PC-3 (cell line): ENCODE measurements at regions not wholly inside any gene's neighbourhood (a gene's known extent, or its start where the extent isn't known, plus 50 kb on each side); places are given as distances from the start of the nearest gene placed in this dataset.
A peak's percentile ranks its signal among the peaks of the same experiment; 100 is the strongest.

Source experiments
- ATAC-seq: fragments of 200-7000 bp; cut with Tn5 transposase; 2 replicates; pipeline ENCODE4 v1.9.1; 2020; ENCODE audit warnings: mild to moderate bottlenecking, moderate library complexity
- BruUV-seq: library from RNA; stranded (reverse); fragments of 400-500 nt; replicated peaks from 2 replicates; lab custom pipeline; 2021; lab: Mats Ljungman, UMichigan
- CTCF ChIA-PET: fragments of 300-600 bp; sonication (Branson Sonifier 250); formaldehyde crosslinking; loops from one replicate; lab custom pipeline; 2022; ENCODE audit warnings: antibody characterized with exemption; lab: Charles Lee
- POLR2A ChIA-PET: fragments of 300-600 bp; sonication (Branson Sonifier 250); formaldehyde crosslinking; loops from one replicate; lab custom pipeline; 2022; ENCODE audit warnings: antibody characterized with exemption; ENCODE audit not compliant: unreplicated experiment; lab: Charles Lee
- DNase-seq: peaks from one replicate; pipeline ENCODE4 v3.0.0-alpha.2; 2015
- H2AFZ ChIP-seq: fragments of 300-600 bp; sonication (generic); 2 replicates; pipeline ENCODE4 v1.6.0; 2016; ENCODE audit warnings: antibody characterized with exemption, low read length
- H3F3A ChIP-seq: fragments of 300-600 bp; sonication (generic); one replicate; pipeline ENCODE4 v1.6.0; 2017; ENCODE audit warnings: antibody characterized with exemption, low read length, control low read depth, mild to moderate bottlenecking; ENCODE audit not compliant: unreplicated experiment
- H3K27ac ChIP-seq: fragments of 300-600 bp; sonication (generic); 2 replicates; pipeline ENCODE4 v1.5.1; 2016; ENCODE audit warnings: mild to moderate bottlenecking, low read length
- H3K27me3 ChIP-seq: fragments of 300-600 bp; sonication (generic); 2 replicates; pipeline ENCODE4 v1.6.1; 2016; ENCODE audit warnings: low read length, mixed read lengths
- H3K36me3 ChIP-seq: fragments of 300-600 bp; sonication (generic); 2 replicates; pipeline ENCODE4 v1.6.1; 2016; ENCODE audit warnings: low read depth, mixed run types, low read length, mixed read lengths
- H3K4me1 ChIP-seq: fragments of 300-600 bp; sonication (generic); 2 replicates; pipeline ENCODE4 v1.5.1; 2016; ENCODE audit warnings: low read length; ENCODE audit not compliant: insufficient read depth
- H3K4me2 ChIP-seq: fragments of 300-600 bp; sonication (generic); 2 replicates; pipeline ENCODE4 v1.6.0; 2016; ENCODE audit warnings: low read length
- H3K4me3 ChIP-seq: fragments of 300-600 bp; sonication (generic); 2 replicates; pipeline ENCODE4 v1.5.1; 2016; ENCODE audit warnings: mild to moderate bottlenecking, low read length, mixed read lengths
- H3K79me2 ChIP-seq: fragments of 300-600 bp; sonication (generic); 2 replicates; pipeline ENCODE4 v1.6.1; 2017; ENCODE audit warnings: low read length, mixed read lengths
- H3K9ac ChIP-seq: fragments of 300-600 bp; sonication (generic); 2 replicates; pipeline ENCODE4 v1.6.0; 2016; ENCODE audit warnings: mild to moderate bottlenecking, low read length
- H3K9me2 ChIP-seq: fragments of 300-600 bp; sonication (generic); replicated peaks from 2 replicates; pipeline ENCODE4 v1.6.1; 2016; ENCODE audit warnings: mixed run types, low read length, mixed read lengths
- H3K9me3 ChIP-seq: fragments of 300-600 bp; sonication (generic); 2 replicates; pipeline ENCODE4 v1.6.1; 2016; ENCODE audit warnings: low read length, mixed read lengths
- H4K20me1 ChIP-seq: fragments of 300-600 bp; sonication (generic); 2 replicates; pipeline ENCODE4 v1.6.1; 2016; ENCODE audit warnings: low read length, mixed read lengths
- EZH2 ChIP-seq: fragments of 300-600 bp; sonication (generic); IDR thresholded peaks from one replicate; pipeline ENCODE4 v1.6.1; 2017; ENCODE audit warnings: antibody characterized with exemption, mild to moderate bottlenecking, low read length; ENCODE audit not compliant: unreplicated experiment
- EZH2phosphoT487 ChIP-seq: fragments of 300-600 bp; sonication (generic); IDR thresholded peaks from 2 replicates; pipeline ENCODE4 v1.6.1; 2018; ENCODE audit warnings: mild to moderate bottlenecking, antibody characterized with exemption, low read length, borderline replicate concordance
- intact Hi-C: fragments of 100-400 bp; cut with micrococcal nuclease; formaldehyde crosslinking; loops from 2 replicates; pipeline ENCODE4 v1.9.0; 2023
- TF ChIP-seq, protein P1 (sequence below): fragments of 300-600 bp; sonication (generic); conservative IDR thresholded peaks from 2 replicates; pipeline ENCODE4 v1.5.1; 2017; ENCODE audit warnings: antibody characterized with exemption, low read depth, mild to moderate bottlenecking, low read length

DNA sequence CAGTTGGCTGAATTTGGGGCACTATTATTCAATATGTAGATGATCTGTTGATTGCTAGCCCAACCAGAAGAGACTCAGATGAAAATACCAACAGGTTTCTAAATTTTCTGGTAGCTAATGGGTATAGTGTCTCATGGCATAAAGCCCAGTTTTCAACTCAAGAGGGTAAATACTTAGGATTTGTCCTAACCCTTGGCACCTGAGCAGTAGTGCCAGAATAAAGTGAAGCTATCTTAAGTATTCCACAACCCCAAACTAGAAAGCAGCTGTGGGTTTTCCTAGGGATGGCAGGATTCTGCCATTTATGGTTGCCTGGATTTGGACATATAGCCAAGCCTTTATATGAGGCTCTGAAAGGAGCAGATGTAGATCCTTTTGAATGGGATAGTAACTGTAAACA lies 119.0 kb downstream of the AGTR2 start:
- Histone ChIP-seq H3F3A (peaks cover 3% of the 10 kb centered on the region), H3K79me2 (no peaks in the 10 kb centered on the region), H3K4me2 (no peak overlapping the region), H3K36me3 (no peaks in the 10 kb centered on the region), H3K4me3 (no peak overlapping the region), H3K9me2 (no peaks in the 10 kb centered on the region), H3K9me3 (no peaks in the 10 kb centered on the region), H2AFZ (no peak overlapping the region), H3K27ac (no peak overlapping the region), H3K9ac (no peak overlapping the region), H4K20me1 (no peaks in the 10 kb centered on the region), H3K4me1 (peaks cover 23% of the 10 kb centered on the region; the same call in 1 of the 2 replicates), H3K27me3 (no peaks in the 10 kb centered on the region)
- ATAC-seq (no peak), DNase-seq (no peak)
- TF ChIP-seq EZH2 (no peak), EZH2phosphoT487 (no peak)
- TF ChIP-seq, protein P1, sequence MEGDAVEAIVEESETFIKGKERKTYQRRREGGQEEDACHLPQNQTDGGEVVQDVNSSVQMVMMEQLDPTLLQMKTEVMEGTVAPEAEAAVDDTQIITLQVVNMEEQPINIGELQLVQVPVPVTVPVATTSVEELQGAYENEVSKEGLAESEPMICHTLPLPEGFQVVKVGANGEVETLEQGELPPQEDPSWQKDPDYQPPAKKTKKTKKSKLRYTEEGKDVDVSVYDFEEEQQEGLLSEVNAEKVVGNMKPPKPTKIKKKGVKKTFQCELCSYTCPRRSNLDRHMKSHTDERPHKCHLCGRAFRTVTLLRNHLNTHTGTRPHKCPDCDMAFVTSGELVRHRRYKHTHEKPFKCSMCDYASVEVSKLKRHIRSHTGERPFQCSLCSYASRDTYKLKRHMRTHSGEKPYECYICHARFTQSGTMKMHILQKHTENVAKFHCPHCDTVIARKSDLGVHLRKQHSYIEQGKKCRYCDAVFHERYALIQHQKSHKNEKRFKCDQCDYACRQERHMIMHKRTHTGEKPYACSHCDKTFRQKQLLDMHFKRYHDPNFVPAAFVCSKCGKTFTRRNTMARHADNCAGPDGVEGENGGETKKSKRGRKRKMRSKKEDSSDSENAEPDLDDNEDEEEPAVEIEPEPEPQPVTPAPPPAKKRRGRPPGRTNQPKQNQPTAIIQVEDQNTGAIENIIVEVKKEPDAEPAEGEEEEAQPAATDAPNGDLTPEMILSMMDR = no peak
- ChIA-PET CTCF (no interaction called here), POLR2A (no interaction called here)
- BruUV-seq = no TSS peak
- intact Hi-C loops = no loop called here

DNA sequence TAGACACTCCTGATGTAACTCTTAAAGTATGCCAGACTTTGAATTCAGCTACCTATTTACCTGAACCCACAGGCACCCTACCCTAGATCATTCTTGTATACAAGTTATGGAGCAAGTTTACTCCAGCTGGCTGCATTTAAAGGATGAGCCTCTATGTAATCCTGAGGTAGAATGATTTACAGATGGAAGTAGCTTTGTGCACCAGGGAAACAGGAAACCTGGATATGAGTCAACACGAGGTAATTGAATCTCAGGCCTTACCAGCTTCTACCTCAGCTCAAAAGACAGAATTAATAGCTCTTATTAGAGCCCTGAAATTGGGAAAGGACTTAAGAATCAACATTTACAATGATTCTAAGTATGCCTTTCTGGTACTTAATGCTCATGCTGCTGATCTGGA lies 119.8 kb downstream of the AGTR2 start:
- no peak overlapping the region for H2AFZ ChIP-seq
- H4K20me1 ChIP-seq = no peaks in the 10 kb centered on the region
- peaks cover 15% of the 10 kb centered on the region; the same call in 1 of the 2 replicates for H3K4me1 ChIP-seq
- DNase-seq = peak; percentile 55
- POLR2A ChIA-PET = no interaction called here
- no peaks in the 10 kb centered on the region for H3K79me2 ChIP-seq
- BruUV-seq = no TSS peak
- H3K36me3 ChIP-seq = no peaks in the 10 kb centered on the region
- H3K27me3 ChIP-seq = no peaks in the 10 kb centered on the region
- CTCF ChIA-PET = no interaction called here
- ATAC-seq = peak; percentile 77
- H3F3A ChIP-seq = no peaks in the 10 kb centered on the region
- no peaks in the 10 kb centered on the region for H3K9me2 ChIP-seq
- no peak overlapping the region for H3K4me3 ChIP-seq
- H3K9me3 ChIP-seq = no peaks in the 10 kb centered on the region
- intact Hi-C loops = no loop called here
- no peak overlapping the region for H3K9ac ChIP-seq
- TF ChIP-seq EZH2 = no peak
- TF ChIP-seq, protein P1 = no peak
- no peak overlapping the region for H3K27ac ChIP-seq
- H3K4me2 ChIP-seq = no peak overlapping the region

DNA sequence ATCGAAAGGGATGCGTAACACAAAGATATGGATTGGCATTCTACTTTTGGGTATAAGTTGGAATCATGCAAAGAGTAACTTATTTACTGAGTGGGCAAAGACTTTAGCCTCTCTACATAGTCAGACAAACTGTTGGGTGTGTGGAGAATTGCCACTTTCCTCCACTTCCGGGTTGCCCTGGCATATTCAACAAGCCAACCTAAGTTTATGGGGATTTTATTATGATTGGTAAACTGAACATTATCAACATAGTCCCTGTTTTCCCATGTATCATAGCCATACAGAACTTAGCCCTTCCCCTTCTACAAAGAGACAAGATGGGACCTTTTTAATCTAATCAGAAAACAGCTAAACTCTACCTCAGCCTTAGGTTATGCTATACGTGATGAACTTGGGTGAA lies 121.6 kb downstream of the AGTR2 start:
- H3K9ac ChIP-seq = no peak overlapping the region
- H3K27me3 ChIP-seq = no peaks in the 10 kb centered on the region
- H3F3A ChIP-seq = no peaks in the 10 kb centered on the region
- no peaks in the 10 kb centered on the region for H3K9me2 ChIP-seq
- no peaks in the 10 kb centered on the region for H3K36me3 ChIP-seq
- CTCF ChIA-PET = no interaction called here
- H3K9me3 ChIP-seq = no peaks in the 10 kb centered on the region
- intact Hi-C loops = no loop called here
- H3K4me1 ChIP-seq = peaks cover 10% of the 10 kb centered on the region; the same call in 1 of the 2 replicates
- no peaks in the 10 kb centered on the region for H4K20me1 ChIP-seq
- no peak overlapping the region for H2AFZ ChIP-seq
- H3K79me2 ChIP-seq = no peaks in the 10 kb centered on the region
- ATAC-seq (no peak), DNase-seq (no peak)
- POLR2A ChIA-PET = no interaction called here
- H3K4me2 ChIP-seq = no peak overlapping the region
- no peak overlapping the region for H3K27ac ChIP-seq
- BruUV-seq = no TSS peak
- TF ChIP-seq, protein P1 = no peak
- TF ChIP-seq EZH2 (no peak), EZH2phosphoT487 (no peak)
- H3K4me3 ChIP-seq = no peak overlapping the region
